Right atrium auricular region (tissue), 2 donors: ENCODE measurements at regions not wholly inside any gene's neighbourhood (a gene's known extent, or its start where the extent isn't known, plus 50 kb on each side); places are given as distances from the start of the nearest gene placed in this dataset.

Experiments
- DNase-seq: peaks from one replicate; pipeline ENCODE4 v3.0.0-alpha.2; 2019; ENCODE audit warnings: low spot score
- H3K27ac ChIP-seq, 2 donors: fragments of 200-600 bp; sonication (generic); 1 replicate in 1 of 2; 2 replicates in 1 of 2; pipeline ENCODE4 v1.5.1; 2016 to 2019
- H3K27me3 ChIP-seq, 2 donors: fragments of 200-600 bp; sonication (generic); one replicate each; pipeline versions ENCODE4 v1.5.1 to v1.6.0; 2017 to 2019
- H3K36me3 ChIP-seq: fragments of 200-600 bp; sonication (generic); one replicate; pipeline ENCODE4 v1.5.1; 2016
- H3K4me1 ChIP-seq, 2 donors: fragments of 200-600 bp; sonication (generic); one replicate each; pipeline versions ENCODE4 v1.5.1 to v1.6.0; 2017 to 2019
- H3K4me3 ChIP-seq, 2 donors: fragments of 200-600 bp; sonication (generic); 1 replicate in 1 of 2; 2 replicates in 1 of 2; pipeline ENCODE4 v1.5.1; 2017 to 2019; ENCODE audit warnings: mild to moderate bottlenecking in 1 of 2, moderate library complexity in 1 of 2
- H3K9me3 ChIP-seq, 2 donors: fragments of 200-600 bp; sonication (generic); one replicate each; pipeline ENCODE4 v1.5.1; 2019
- CTCF ChIP-seq, 2 donors: fragments of 200-600 bp; sonication (generic); IDR thresholded peaks; one replicate each; pipeline ENCODE4 v1.5.1; 2019; ENCODE audit warnings: antibody characterized with exemption in 2 of 2

DNA sequence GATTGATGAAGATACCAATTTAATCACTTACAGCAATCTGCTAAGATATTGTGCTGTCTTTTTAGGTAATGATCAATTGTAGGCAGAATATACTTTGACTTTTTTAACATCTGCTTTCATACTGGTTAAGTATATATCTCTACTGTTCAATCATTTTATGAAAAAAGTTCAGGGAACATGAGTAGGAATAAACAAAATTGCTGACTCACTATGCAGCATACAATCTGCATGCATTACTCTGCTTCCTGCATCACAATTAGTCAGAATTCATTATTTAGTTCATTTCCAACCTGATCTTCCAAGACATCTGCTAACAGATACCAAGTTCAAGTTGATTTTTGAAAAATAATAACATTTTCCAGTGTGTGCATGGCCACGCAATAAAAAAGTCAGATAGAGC is 1430.4 kb upstream of the LRRTM1 start:
- DNase-seq: no peak
- no peaks in the 10 kb centered on the region for H3K27me3 ChIP-seq
- H3K27ac ChIP-seq: no peak overlapping the region
- no peak for TF ChIP-seq CTCF (IDR thresholded peaks at IDR 0.05)
- H3K4me1 ChIP-seq: no peaks in the 10 kb centered on the region
- no peak overlapping the region for H3K4me3 ChIP-seq
- H3K36me3 ChIP-seq: no peaks in the 10 kb centered on the region
- no peaks in the 10 kb centered on the region for H3K9me3 ChIP-seq

DNA sequence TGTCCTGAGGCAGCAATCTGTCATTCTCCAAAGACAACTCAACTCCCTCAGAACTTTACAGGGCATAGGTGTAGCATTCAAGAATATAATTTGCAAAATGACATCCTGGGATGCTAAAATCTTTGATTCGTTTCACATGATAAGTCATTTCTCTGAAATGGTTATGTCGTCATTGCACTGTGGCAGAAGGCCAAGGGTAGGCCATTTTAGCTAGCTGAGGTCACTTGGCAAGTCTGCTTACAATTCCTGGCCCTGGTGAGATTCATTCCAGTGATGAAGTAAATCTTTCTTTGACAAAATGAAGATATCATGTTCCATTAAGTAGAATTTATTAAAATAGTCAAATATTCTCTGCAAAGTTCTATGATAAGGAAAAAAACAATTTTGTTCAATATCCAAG is 1410.3 kb upstream of the LRRTM1 start:
- Histone ChIP-seq H3K27me3 (no peaks in the 10 kb centered on the region), H3K9me3 (no peaks in the 10 kb centered on the region), H3K4me3 (no peak overlapping the region), H3K4me1 (no peaks in the 10 kb centered on the region), H3K36me3 (no peaks in the 10 kb centered on the region), H3K27ac (no peak overlapping the region)
- TF ChIP-seq CTCF (IDR thresholded peaks at IDR 0.05): no peak
- DNase-seq: no peak

GRCh38 chr2:81706856-81707255 is 1402.3 kb upstream of the LRRTM1 start:
- no peak for DNase-seq
- Histone ChIP-seq H3K4me3 (no peak overlapping the region), H3K27me3 (no peaks in the 10 kb centered on the region), H3K27ac (no peak overlapping the region), H3K36me3 (no peaks in the 10 kb centered on the region), H3K9me3 (no peaks in the 10 kb centered on the region), H3K4me1 (no peaks in the 10 kb centered on the region)
- no peak for TF ChIP-seq CTCF (IDR thresholded peaks at IDR 0.05)

DNA sequence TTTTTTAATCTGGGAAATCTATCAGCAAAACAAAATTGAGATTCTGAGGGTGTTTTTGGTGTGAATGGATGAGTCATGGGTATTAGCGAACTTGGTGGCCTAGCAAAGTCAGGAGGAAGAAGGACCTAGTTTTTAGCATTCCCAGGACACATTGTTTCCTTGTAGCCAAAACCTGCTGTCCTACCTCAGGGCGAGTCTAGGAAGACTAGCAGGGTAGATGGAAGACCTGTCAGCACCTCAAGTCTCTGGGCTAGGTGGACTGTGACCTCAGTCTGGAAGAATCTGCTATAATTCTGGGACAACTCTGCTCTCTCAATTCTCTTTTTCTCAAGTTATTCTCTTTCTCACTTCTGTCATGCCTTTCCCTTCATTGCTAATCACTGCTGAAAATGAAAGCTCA is 1399.3 kb upstream of the LRRTM1 start:
- no peak for TF ChIP-seq CTCF (IDR thresholded peaks at IDR 0.05)
- Histone ChIP-seq H3K9me3 (no peaks in the 10 kb centered on the region), H3K4me1 (no peaks in the 10 kb centered on the region), H3K4me3 (no peak overlapping the region), H3K27ac (no peak overlapping the region), H3K27me3 (no peaks in the 10 kb centered on the region), H3K36me3 (no peaks in the 10 kb centered on the region)
- DNase-seq: no peak

DNA sequence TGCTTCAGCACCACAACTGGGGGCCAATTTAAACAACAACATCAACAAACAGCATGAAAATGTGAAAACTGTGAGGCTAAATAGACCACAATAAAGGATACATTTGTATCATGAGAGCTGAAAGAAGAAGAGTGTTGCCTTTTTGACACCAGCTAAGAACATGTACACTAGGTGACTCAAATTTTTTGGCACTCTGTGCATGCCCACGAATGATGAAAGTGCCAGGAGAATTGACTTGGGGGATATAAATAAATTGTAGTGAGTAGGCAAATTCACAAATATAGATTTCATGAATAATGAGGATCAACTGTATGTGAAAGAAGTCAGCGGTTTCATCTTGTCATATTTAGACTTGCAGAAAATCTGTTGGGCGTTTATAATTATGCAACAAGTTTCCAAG is 1388.0 kb upstream of the LRRTM1 start:
- H3K9me3 ChIP-seq: no peaks in the 10 kb centered on the region
- no peak for DNase-seq

More for the DNA sequence above, 1388.0 kb upstream of the LRRTM1 start:
- Histone ChIP-seq H3K27ac (no peak overlapping the region), H3K36me3 (no peaks in the 10 kb centered on the region), H3K27me3 (no peaks in the 10 kb centered on the region), H3K4me3 (no peak overlapping the region), H3K4me1 (no peaks in the 10 kb centered on the region)
- no peak for TF ChIP-seq CTCF (IDR thresholded peaks at IDR 0.05)
